Colonic mucosa (tissue), 4 donors: ENCODE measurements at regions not wholly inside any gene's neighbourhood (a gene's known extent, or its start where the extent isn't known, plus 50 kb on each side); places are given as distances from the start of the nearest gene placed in this dataset.

Experiments
- DNase-seq: peaks from one replicate; pipeline ENCODE4 v3.0.0-alpha.2; 2020
- H3K27ac ChIP-seq: fragments of 200-600 bp; one replicate; pipeline ENCODE4 v1.8.0; 2021
- H3K27me3 ChIP-seq: fragments of 200-600 bp; one replicate; pipeline ENCODE4 v1.8.0; 2021
- H3K36me3 ChIP-seq: fragments of 200-600 bp; one replicate; pipeline ENCODE4 v1.8.0; 2021
- H3K4me1 ChIP-seq: fragments of 200-600 bp; one replicate; pipeline ENCODE4 v1.8.0; 2021; ENCODE audit warnings: mild to moderate bottlenecking
- H3K4me3 ChIP-seq: fragments of 200-600 bp; one replicate; pipeline ENCODE4 v1.8.0; 2021
- H3K9ac ChIP-seq, 2 donors: one replicate each; pipeline ENCODE4 v1.7.0; 2013; ENCODE audit warnings: control low read depth in 2 of 2, low read depth in 2 of 2, low read length in 2 of 2
- H3K9me3 ChIP-seq: fragments of 200-600 bp; one replicate; pipeline ENCODE4 v1.8.0; 2021
- CTCF ChIP-seq: fragments of 200-600 bp; IDR thresholded peaks from one replicate; pipeline ENCODE4 v1.8.0; 2022; ENCODE audit warnings: antibody characterized with exemption, mild to moderate bottlenecking
- intact Hi-C: fragments of 100-400 bp; cut with DNase I; formaldehyde crosslinking; loops from one replicate; pipeline ENCODE4 v1.14.1; 2022
- donor health status: healthy.
- donor health status: DM: no; HTN: no; CAD: no.
- donor health status: DM: no; HTN: no; CAD: no.

DNA sequence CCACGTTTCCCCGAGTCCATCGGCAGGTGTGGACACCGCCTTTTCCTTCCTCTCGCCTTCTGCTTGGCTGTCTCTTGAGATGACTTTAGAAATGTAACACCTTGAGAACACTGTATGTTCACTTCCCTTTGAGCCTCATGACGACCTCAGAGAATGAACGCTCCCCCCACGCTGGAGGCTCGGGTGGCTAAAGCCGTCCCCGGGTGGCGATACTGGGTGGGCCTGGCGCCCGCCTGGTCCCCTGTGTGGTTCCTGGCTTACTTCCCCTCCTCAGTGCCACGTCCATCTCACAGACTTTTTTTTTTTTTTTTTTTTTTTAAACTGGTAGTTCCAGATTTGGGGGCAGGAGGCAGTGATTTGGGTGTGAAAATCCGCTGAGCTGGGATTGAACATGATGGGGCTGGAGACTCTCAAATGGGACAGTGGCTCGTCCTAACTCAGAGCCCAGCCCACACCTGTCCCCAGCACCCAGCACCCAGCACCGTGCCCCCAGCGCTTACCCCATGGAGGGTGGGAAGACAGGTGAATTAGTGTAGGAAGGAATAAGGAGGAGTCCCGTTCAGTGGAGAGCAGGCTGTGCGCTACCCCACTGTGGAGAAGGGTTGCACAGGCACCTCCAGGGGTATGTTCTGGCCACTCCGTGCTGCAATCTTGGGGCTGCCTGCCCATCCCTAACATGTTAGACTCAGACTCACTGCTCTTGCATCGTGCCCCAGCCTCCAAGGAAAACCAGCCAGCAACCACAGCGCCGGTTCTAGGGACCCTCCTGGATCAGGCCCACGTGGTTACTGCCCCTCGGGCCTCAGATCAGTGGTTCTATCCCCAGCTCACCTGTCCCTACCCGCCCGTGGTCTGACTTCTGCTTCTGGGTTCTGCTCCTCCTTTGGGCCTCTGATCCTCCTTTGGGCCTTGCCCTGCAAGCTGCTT is 174.0 kb downstream of the ASB1 start:
- Histone ChIP-seq H3K9ac (no peak overlapping the region), H3K36me3 (no peaks in the 10 kb centered on the region), H3K4me1 (no peaks in the 10 kb centered on the region), H3K4me3 (no peak overlapping the region), H3K9me3 (no peaks in the 10 kb centered on the region), H3K27ac (no peak overlapping the region), H3K27me3 (no peaks in the 10 kb centered on the region)
- intact Hi-C loops, result no loop called here
- no peak for TF ChIP-seq CTCF
- DNase-seq, result no peak

GRCh38 chr2:238601433-238602222 is 174.9 kb downstream of the ASB1 start:
- intact Hi-C loops, result no loop called here
- DNase-seq, result no peak
- no peak for TF ChIP-seq CTCF
- Histone ChIP-seq H3K36me3 (no peaks in the 10 kb centered on the region), H3K27me3 (no peaks in the 10 kb centered on the region), H3K27ac (no peak overlapping the region), H3K9me3 (no peaks in the 10 kb centered on the region), H3K4me1 (no peaks in the 10 kb centered on the region), H3K9ac (no peak overlapping the region), H3K4me3 (no peak overlapping the region)

DNA sequence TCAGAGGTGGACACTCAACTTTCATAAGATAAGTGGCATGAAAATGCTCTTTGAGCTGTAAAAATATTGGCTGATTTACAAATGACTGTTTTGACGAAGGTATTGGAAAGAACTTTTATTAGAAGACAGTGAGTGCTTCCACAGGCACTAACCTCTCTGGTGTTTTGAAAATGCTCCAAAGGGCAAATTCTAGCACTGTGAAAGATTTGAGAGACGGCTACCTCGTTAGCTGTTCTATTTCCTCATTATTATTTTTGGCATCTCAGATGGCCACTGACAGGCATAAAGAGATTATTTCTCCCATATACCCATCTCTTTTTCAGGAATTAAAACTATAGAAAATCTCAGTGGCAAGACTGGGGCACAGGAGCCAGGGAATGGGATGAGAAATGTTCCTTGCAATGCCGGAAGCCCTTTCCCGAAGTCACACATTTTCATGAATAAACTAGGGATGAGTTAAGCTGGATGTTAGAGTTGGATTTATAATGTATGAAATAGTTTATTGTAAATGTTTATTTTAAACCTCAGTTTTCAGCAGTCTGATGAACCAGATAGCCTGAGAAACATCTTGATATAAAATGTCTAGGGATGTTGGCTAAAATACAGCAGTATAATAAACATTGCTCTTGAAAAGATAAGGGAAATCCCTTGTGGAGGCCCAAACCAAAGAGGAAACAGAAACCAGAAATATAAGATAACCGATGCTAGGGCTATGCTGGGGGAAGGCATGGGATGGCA is 175.7 kb downstream of the ASB1 start:
- intact Hi-C loops, result no loop called here
- Histone ChIP-seq H3K4me1 (no peaks in the 10 kb centered on the region), H3K27me3 (no peaks in the 10 kb centered on the region), H3K4me3 (no peak overlapping the region), H3K9me3 (no peaks in the 10 kb centered on the region), H3K9ac (no peak overlapping the region), H3K36me3 (no peaks in the 10 kb centered on the region), H3K27ac (no peak overlapping the region)
- no peak for TF ChIP-seq CTCF
- DNase-seq, result no peak

GRCh38 chr2:238603596-238603995 is 176.9 kb downstream of the ASB1 start:
- DNase-seq, result no peak
- TF ChIP-seq CTCF, result no peak
- Histone ChIP-seq H3K27me3 (no peaks in the 10 kb centered on the region), H3K4me3 (no peak overlapping the region), H3K9ac (no peak overlapping the region), H3K36me3 (no peaks in the 10 kb centered on the region), H3K4me1 (no peaks in the 10 kb centered on the region), H3K27ac (no peak overlapping the region), H3K9me3 (no peaks in the 10 kb centered on the region)
- intact Hi-C loops, result no loop called here

- no peak overlapping the region for H3K9ac ChIP-seq
- no peak overlapping the region for H3K4me3 ChIP-seq
- intact Hi-C loops, result no loop called here
- H3K27me3 ChIP-seq, result no peaks in the 10 kb centered on the region
- no peaks in the 10 kb centered on the region for H3K4me1 ChIP-seq
- no peak for DNase-seq
- no peaks in the 10 kb centered on the region for H3K9me3 ChIP-seq
- no peaks in the 10 kb centered on the region for H3K36me3 ChIP-seq
- no peak for TF ChIP-seq CTCF
- no peak overlapping the region for H3K27ac ChIP-seq
Measured at GRCh38 chr2:238606311-238606710, 179.6 kb downstream of the ASB1 start.
